NCI-H2196 treated with DMSO at 0.1 percent for 48 hours (cell line): ENCODE measurements at regions not wholly inside any gene's neighbourhood (a gene's known extent, or its start where the extent isn't known, plus 50 kb on each side); places are given as distances from the start of the nearest gene placed in this dataset.
A peak's percentile ranks its signal among the peaks of the same experiment; 100 is the strongest.
"Not testable (repeated sequence)": the region's sequence is repeated elsewhere in the genome, so short reads cannot be mapped to it uniquely, and the experiment has no call there.

Experiments used
- DNase-seq: peaks from one replicate; lab custom pipeline; 2025; ENCODE audit not compliant: unreplicated experiment; lab: John Stamatoyannopoulos, UW

DNA sequence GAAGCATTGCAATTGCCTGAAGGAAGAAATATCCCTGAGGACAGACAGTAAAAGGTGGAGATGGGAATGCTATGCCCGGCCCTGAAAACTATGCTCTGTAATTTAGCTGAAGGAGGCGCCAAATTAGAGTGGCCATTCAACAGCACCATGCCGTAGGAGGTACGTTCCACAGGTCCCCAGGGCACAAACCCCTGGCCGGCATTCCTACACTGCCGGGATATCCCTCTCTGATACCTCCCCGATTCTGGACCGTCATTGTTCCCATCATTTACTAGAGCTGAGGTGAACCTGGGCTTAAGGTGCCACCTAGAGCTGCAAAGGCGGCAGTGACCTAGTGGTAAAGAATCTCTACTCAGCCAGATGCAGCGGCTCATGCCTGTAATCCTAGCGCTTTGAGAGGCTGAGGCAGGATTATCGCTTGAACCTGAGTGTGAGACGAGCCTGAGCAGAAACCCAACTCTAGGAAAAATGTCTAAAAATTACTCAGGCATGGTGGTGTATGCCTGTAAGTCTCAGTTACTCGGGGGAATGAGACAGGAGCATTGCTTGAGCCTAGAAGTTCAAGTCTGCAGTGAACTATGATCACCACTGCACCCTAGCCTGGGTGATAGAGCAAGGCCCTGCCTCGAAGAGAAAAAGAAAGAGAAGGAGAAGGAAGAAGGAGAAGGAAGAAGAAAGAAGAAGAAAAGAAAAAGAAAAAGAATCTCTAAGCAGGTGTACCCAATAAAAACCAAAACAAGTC is 53.0 kb upstream of the TNKS2 start:
- peak; percentile 0 for DNase-seq

DNA sequence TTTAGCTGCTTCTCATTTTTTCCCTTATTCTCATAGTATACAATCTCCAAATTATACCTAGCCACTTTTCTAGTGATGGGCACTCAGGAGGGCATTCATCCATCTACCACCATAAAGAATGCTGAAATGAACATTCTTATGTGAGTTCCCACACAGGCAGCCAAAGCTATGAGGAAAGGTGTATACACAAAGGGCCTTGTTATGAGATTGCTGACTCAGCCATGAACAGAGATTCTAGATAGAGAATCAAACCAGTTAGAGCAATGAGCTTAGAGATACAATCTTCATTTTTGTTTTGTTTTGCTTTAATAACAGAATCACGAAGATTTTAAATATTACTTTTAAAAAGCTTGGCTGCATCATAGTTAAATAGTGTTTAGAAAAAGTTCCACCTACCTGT is 54.8 kb upstream of the TNKS2 start:
- no peak for DNase-seq

DNA sequence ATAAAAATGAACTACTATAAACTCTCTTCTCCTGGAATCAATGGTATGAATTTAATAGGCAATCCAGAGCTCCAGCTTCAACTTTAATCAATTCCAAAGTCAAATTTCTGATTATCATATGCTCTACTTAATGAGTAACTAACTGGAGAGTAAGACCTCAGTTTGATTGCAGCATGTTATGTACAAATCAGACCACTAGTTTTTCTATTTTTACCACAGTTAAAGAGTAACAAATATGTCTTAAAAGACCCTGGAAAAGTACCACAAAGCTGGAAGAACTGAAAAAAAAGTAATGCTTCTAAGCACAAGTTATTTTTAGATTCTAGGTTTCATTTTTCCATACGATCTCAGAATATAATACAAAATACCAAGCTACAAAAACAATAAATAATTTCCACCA is 56.0 kb upstream of the TNKS2 start:
- DNase-seq: no peak

DNA sequence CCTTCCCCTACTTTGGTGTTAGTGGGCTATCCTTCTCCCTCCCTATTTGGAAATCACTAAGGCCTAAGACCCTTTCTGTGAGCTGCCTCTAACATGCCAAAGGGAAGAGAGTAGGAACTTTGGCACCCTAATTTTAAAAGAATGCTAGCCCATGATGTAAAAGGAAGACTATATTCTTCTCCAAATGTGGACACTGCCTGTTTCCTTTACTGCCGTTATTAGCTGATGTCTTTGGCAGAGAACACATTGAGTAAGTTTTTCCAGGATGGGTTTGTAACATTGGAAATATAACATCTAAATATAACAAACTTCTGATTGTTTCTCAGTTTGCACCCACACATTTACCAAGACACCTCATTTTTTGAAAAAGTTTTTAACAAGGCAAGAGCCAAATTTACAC is 56.9 kb upstream of the TNKS2 start:
- DNase-seq: no peak

DNA sequence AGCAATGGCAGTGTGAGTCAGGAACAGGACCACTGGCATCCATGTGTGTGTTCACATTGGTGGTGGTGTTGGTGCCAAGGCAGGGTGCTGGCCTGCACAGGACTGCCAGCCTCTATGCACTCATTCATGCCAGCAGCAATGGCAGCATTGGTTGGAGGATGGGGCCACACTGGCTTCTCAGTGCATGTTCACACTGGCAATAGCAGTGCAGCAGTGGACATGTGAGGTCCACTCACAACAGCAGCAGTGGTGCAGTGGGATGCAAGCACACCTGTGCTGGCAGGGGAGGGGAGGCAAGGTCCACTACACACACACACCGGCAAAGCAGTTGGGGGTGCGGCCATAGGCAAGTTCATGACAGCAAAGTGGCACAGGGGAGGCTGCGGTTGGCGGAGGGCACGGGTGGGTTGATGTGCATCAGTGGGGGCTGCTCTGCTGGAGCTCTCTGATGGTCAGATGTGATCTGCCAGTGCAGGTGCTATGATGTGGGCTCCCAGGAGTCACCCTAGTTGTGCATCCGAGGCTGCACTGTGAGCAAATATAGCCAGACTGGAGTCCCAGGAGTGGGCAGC is 57.8 kb upstream of the TNKS2 start:
- no peak for DNase-seq

DNA sequence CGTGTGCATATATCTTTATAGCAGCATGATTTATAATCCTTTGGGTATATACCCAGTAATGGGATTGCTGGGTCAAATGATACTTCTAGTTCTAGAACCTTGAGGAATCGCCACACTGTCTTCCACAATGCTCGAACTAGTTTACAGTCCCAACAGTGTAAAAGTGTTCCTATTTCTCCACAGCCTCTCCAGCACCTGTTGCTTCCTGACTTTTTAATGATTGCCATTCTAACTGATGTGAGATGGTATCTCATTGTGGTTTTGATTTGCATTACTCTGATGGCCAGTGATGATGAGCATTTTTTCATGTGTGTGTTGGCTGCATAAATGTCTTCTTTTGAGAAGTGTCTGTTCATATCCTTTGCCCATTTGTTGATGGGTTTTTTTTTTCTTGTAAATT is 66.0 kb upstream of the TNKS2 start:
- DNase-seq: not testable (repeated sequence)

DNA sequence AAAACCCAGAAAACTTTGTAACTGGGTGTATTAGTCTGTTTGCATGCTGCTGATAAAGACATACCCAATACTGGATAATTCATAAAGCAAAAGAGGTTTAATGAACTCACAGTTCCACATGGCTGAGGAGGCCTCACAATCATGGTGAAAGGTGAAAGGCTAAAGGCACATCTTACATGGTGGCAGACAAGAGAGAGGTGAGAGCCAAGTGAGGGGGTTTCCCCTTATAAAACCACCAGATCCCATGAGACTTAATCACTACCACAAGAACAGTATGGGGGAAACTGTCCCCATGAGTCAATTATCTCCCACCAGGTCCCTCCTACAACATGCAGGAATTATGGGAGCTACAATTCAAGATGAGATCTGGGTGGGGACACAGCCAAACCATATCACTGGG is 68.9 kb upstream of the TNKS2 start:
- not testable (repeated sequence) for DNase-seq

DNA sequence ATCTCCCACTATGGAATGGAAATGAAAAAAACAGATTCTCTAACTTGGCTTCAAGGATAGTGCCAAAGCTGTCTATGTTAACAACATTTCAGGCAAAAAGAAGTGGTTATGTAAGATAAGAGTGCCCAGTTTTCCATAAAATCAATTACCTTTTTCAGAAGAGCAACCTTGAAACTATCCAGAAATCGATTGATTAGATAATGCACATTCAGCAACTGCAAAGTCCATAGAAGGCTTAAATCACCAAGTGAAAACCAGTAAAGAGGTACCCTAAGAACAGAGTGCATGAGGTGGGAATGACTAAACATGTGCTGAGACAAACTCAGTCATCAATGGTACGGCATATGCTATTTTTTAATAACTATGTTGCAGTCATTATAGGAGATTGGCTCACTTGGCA is 71.9 kb upstream of the TNKS2 start:
- DNase-seq: no peak

DNA sequence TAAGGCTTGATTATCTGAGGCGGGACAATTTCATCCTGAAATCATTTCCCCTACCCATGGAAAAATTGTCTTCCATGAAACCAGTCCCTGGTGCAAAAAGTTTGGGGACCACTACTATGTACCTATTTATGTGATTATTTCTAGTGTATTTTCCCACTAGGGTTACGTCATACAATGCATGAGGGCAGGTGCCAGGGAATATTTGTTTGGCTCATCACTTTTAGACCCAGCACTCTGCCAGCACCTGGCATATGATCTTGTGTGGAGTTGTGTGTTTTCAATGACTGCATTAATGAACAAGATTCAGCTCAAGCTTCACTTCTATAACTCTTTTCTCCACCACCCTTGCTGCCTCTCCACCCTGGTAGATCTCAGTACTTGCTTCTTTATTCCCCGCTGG is 73.3 kb upstream of the TNKS2 start:
- no peak for DNase-seq

DNA sequence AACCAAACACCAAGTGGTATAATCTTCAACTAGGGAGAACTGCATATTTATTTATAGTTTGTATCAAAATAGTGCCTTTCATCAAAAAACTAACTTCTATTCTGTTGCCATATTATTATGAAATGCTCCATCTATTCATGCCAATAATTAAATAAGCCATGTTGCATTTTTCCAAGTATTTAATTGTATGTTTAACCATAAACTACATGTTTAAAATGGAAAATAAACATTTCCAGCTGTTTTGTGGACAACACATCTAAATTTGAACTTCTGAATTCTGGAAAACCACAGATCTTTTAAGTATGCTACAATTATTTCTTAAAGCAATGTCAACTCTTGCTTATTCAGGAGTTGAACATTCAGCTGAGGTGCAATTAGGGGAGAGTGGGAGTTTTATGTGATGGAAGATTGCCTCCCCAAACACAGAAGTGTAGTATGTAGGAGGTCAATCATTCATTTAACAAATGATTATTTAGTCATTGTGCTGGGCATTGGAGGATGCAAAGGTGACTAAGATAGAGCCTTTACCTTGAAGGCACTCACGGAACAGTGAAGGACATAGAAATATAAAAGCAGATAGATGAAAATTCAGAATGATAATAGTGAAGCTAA is 80.7 kb upstream of the PPP1R3C start:
- no peak for DNase-seq

DNA sequence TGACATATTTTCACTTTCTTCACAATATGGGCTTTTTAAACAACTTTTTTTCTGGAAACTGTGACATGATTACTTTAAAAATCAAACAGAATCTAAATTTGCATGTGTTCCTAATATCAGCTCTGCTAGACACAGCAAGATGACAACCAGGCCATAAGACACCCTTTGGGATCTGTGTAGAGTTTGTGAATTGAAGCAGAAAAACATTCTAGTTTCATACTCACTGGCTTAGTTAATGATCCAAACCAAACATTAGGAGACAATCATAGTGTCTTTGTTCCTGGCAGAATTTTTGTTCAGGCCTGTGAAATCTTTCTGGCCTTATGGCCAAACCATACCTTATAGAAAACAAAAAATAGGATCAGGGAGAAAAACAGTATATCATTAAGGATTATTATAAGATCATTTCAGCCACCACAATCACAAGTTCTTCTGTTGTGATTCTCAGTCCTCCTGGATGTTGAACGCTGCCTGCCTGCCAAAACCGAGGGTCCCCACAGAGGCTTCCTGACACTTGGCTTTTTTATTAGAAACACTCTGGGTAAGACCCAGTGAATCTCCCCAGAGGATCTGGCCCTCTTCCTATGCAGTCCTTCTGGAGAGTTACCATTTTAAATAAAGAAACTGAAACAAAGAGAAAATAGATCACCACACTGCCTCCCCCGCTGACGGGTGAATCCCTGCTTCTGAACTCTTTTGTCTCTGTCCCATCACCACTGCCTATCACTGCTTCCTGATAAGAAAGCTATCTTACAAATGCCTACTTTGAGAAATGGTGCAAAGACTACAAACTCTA is 79.2 kb upstream of the PPP1R3C start:
- DNase-seq: no peak

DNA sequence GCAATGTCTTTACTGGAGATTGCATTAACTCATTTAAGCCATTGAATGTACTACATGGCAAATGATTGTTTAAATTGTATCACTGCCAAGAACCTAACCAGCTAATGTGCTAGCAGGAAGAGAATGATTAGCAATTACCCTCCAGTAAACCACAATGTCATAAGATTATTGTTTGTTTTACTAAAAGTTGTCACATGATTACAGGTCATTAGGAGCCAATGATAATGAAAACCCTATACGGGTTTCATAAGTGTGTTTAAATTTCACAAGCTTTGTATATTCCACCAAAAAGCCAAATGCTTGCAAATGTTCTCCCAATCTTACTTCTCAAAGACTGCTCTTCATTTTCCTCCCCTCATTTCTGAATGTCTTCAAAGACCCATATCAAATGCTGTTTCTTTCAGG is 76.5 kb upstream of the PPP1R3C start:
- DNase-seq: peak; percentile 15

DNA sequence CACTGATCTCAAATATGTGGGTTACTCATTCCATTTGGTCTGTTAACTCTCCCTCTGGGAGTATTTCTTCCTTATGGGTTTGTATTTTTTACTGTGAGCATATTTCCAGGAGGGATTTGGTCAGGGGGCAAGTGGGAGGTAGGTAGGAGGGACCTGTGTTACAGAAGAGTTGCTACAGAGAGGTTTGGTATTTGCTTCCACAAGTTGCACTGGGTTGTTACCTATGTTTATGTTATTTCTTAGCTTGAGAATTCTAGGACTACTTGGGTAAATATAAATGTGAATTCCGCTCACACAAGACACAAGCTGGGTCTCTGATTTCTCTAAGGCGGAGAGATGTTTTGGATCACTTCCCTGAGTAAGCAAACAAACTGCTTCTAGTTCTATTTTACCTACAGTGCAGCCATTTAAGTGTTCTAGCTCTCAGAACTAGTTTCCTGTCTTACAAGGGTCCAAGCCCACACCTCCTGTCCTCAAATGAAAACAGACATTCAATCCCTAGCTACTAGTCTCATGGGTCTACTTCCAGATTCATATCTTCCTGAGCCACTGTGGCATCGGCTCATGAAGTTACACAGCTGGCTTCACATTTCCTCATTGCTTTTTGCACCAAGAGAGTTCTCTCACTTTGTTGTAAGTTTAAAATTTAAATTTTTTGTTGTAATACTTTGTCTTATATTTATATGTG is 75.4 kb upstream of the PPP1R3C start:
- DNase-seq: no peak

DNA sequence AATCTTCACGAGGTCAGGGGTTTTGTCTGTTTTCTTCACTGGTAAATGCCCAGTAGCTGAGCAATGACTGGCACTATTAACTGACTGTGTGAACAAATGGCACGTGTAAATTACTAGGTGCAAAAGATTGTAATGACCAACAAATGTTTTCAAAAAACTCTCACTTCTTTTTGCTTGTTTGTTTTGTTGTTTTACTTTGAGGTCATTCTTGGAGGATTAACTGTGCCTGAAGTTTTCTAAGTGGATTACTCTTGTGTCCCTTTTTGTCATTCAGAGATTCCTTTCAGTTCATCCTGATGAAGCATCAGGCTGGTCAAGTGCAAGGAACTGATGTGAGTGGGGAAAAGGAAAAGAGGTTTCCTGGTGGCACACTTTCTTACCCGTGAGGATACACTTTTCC is 74.4 kb upstream of the PPP1R3C start:
- DNase-seq: no peak

DNA sequence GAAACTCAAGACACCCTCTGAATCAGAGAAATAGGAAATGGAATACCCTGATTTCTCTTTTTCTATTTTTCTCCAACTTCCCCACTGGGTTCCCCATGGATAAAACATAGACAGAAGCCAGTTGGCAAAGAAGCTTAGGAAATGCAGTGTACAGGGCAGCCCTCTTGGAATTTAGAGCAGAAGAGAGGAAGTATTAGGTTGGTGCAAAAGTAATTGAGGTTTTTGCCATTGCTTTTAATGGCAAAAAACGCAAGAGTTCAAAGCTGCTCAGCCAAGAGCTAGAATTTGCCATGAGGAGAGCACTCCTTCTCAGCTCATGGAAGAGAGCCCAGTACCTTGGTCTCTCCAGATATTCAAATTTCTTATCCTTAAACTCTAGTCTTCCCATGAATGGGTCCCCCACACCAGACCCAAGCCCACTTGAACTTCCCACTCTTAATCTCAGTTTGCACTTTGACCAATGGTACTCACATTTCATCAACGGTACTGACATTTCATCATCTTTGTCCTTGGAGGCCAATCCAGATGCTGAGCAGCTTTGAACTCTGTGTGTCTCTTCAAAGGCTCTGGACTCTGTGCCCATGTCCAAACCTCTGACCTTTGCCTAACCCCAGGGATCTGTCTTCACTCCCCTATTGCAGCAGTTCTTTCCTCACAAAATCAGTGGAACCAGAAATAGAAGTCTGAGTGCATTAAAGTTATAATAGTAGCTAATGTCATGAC is 73.2 kb upstream of the PPP1R3C start:
- DNase-seq: no peak

DNA sequence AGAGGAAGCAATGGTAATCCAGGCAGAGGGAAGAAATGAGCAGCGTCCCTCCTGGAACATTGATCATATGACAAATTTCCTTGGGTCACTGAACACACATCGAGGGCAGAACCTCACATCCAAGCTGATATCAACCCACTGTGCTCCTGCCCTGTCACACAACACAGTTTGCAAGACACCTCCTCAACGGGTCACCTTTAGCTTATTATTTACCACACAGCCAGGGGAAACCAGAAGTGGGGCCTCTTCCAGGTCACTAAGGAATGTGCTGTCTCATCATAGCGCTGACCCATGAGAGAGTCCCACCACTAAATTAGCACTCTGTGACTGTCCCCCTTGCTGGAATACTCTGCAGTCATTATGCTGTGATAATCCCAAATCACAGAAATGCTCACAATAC is 69.7 kb upstream of the PPP1R3C start:
- DNase-seq: no peak

DNA sequence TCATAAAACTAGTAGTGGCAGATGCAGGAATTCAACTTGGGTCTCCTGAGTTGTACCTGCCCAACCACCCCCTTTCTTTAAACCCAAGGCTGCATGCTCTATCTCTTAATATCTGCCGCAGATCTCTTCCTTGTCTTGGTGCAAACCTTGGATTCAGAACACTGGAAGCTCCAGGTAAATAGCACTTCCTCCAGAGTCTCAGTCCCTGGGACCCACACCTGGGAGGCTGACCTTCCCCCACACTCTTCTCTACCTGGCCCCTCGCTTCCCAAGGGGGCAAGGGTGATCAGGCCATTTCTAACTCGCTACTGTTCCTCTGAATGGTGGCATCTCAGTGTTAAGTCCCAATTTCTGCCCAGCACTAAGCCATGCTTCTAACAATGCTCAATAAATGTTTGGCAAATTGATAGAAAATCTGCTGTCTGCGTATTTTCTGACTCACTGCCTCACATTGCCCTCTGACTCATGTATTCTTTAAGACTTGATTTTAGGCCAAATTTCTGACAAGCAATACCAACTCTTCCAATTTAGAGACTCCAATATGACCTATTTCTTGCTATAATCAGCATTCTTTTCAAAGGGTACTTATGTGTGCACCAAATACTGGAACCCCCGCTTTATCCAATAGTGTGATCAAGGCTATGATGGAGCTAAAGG is 68.0 kb upstream of the PPP1R3C start:
- no peak for DNase-seq

DNA sequence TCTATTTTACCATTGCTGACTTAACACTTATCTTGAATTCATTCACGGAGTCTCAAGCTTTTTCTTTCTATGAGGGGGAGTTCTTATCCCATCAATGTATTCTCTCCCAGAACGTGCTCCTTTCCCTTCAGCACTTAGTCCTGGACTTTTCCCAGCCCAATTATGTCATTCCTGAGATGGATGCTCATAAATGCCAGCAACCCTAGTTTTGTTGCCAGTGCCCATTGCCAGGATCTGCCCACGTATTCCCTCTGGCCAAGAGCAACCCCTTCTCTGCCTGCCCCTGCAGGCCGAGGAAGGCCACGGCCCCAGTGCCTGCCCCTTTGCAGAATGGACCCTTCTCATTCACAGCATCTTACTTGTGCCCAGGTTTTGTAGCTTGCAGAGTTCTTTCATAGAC is 67.4 kb upstream of the PPP1R3C start:
- DNase-seq: no peak

DNA sequence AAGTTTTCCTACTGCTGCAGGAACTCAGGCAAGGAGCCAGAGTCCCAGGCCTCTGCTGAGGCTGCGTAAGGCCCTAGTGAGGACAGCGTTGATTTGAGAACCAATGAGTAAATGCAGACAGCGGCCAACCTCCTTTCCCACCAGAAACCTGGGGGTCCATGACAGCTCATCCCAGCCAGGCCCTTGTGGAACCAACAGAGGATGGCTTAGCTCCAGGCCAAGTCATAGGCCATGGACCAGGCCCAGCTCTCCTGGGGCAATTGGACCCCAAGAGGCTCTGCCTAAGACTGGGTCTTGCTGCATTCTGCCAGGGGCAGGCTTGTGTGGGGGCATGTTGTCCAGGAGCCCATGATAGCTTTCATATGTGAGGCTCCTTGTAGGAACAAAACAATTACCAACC is 65.4 kb upstream of the PPP1R3C start:
- no peak for DNase-seq

DNA sequence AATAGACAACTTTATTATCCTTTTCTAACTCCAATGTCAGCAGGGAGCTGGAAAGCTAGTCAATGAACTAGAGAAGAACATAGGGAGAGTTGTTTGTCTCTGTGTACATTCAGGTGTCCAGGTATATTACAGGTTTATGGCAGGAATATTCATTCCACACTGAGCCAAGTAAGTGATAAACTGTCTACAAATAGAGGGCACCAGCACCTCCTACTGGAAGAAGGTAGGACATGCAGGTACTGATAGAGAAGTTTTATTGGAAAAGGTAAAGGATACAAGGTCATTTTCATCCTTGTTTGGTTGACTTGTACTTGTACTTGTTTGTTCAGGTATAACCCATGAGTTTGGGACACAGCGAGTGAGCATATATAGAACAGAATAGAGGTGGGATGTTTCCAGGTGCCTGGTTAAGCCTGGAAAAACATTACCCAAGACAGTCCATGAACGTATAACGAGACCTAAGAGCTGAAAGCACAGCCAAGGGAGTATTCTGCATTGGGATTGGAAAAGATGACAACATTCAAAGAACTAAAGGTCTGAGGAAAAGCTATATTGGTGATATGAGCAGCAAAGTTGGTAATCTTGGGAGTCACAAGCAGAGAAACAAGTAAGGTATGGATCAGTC is 61.4 kb upstream of the PPP1R3C start:
- DNase-seq: no peak
